D721Med (cell line): ENCODE measurements at regions not wholly inside any gene's neighbourhood (a gene's known extent, or its start where the extent isn't known, plus 50 kb on each side); places are given as distances from the start of the nearest gene placed in this dataset.
A peak's percentile ranks its signal among the peaks of the same experiment; 100 is the strongest.

Experiments
- DNase-seq: peaks from one replicate; pipeline ENCODE4 v3.0.0; 2011; ENCODE audit warnings: low spot score; ENCODE audit not compliant: insufficient read length
- FAIRE-seq: peaks from 2 replicates; lab custom pipeline; 2011; peaks lifted over from hg19 to GRCh38; lab: Jason Lieb, UNC
- TF ChIP-seq, protein P1 (sequence below): IDR thresholded peaks from 2 replicates; pipeline ENCODE4 v1.5.1; 2012; ENCODE audit warnings: mild to moderate bottlenecking, control low read depth; ENCODE audit not compliant: insufficient read depth; ENCODE audit errors: missing control alignments

DNA sequence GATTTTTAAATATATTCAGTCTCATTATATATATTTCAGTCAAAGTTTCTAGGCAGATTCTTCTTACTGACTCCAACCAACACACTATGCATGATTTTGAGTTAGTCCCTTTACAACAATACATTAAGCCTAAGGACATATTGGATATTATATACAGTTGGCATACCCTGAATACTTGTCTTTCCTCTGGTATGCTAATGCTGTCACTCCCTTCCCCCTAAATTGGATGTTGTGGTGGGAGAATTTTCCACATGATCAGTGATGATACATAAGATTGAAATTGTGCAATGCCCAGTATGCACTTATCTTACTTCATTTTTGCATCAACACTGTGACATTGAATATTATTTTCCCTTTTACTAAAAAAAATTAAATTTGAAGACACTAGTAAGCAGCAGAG, 935.2 kb downstream of the PCDH7 start:
- TF ChIP-seq, protein P1, sequence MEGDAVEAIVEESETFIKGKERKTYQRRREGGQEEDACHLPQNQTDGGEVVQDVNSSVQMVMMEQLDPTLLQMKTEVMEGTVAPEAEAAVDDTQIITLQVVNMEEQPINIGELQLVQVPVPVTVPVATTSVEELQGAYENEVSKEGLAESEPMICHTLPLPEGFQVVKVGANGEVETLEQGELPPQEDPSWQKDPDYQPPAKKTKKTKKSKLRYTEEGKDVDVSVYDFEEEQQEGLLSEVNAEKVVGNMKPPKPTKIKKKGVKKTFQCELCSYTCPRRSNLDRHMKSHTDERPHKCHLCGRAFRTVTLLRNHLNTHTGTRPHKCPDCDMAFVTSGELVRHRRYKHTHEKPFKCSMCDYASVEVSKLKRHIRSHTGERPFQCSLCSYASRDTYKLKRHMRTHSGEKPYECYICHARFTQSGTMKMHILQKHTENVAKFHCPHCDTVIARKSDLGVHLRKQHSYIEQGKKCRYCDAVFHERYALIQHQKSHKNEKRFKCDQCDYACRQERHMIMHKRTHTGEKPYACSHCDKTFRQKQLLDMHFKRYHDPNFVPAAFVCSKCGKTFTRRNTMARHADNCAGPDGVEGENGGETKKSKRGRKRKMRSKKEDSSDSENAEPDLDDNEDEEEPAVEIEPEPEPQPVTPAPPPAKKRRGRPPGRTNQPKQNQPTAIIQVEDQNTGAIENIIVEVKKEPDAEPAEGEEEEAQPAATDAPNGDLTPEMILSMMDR: no peak
- DNase-seq: no peak
- no peak for FAIRE-seq

DNA sequence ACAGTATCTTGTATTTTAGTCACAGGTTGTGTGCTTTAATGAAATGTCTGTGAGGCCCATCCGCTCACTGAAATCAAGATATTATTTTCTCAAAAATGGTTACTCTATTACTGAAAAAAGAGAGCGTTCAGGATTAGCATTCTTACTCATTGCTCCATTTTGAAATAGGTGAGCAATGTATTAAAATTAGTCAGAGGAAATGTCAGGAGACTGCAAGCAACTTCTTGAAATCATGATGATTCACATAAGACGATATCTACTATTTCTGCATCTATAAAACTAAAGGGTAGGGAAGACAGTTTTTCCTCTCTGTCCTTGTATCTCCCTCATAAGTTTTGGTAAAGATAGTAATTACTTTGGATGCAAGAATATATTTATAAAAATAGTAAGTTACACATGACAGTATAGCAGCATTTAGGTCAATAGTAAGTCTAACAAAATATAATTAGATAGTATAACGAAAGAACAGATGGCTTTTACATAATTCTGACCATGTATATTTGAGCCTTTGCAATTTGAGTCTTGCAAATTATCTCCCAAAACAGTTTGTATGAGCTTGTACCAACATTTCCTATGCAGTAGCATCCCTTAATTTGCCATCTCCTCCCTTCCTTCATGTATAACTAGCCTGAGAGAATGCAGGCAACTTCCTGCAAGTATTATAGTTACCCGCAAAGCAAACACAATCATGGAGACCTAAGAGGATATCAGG, 937.8 kb downstream of the PCDH7 start:
- DNase-seq (no peak), FAIRE-seq (no peak)
- TF ChIP-seq, protein P1: no peak

GRCh38 chr4:31660916-31661315, 940.7 kb downstream of the PCDH7 start:
- no peak for FAIRE-seq
- TF ChIP-seq, protein P1: no peak
- DNase-seq: no peak

DNA sequence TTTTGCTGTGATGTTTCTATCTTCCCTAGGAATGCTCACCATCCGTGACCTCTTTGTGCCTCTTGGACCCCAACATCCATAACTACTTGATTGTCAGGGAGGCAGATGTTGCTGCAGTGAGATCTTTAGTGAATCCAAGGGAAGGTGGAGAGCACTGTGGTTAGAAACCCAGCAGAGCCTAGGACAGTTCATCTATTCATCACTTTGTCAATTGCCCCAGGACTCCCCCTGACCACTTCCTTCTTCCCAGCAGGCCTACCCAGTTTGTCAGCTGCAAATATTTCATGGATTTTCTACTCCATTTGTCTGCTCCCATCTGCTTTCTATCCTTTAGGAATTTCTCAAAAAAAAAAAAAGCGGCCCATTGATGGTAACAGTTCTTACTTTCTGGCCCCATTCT, 942.8 kb downstream of the PCDH7 start:
- no peak for FAIRE-seq
- DNase-seq: no peak

GRCh38 chr4:31667686-31668085, 947.5 kb downstream of the PCDH7 start:
- FAIRE-seq: no peak

More for the DNA sequence above, 942.8 kb downstream of the PCDH7 start:
- TF ChIP-seq, protein P1: no peak

DNA sequence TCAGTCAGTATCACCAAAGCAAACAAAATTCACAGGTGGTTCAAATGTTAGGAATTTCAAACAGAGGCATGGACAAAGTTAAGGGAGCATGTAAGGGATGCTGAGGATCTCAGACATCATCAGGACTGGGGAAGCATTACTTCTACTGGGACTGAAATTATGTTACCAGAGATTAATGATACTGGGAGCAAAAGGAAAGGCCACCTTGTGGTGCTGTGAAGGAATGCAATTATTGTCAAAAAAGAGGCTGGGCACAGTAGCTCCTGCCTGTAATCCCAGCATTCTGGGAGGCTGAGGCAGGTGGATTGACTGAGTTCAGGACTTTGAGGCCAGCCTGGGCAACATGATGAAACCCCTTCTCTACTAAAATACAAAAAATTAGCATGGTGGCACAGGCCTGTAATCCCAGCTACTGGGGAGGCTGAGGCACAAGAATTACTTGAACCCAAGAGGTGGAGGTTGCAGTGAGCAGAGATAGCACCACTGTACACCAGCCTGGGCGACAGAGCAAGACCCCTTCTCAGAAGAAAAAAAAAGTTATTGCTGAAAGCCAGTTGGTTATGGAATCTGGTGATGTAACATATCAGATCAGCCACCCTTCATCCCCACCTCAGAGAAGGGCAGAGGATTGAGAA, 954.3 kb downstream of the PCDH7 start:
- DNase-seq (no peak), FAIRE-seq (no peak)
- TF ChIP-seq, protein P1: peak; percentile 25

More at GRCh38 chr4:31667686-31668085, 947.5 kb downstream of the PCDH7 start:
- TF ChIP-seq, protein P1: no peak
- no peak for DNase-seq

DNA sequence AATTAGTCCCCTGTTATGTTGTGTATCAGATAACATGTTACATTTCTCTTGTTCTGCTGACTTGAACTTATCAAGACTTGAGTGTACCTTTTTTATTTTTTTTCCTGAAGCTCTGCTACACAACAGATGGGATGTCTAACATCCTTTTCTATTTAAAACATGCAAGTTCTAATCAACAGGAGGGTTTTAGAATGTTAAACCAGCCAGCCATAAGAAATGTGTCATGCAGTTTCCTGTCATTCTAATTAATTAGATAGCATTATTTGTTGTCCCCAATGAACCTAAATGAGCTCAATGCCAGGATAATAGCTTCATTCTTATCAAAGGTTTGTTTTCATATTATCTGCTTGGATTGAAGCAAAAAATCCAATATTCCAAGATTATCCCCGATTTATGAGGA, 958.2 kb downstream of the PCDH7 start:
- TF ChIP-seq, protein P1: no peak
- no peak for FAIRE-seq

More for the DNA sequence above, 958.2 kb downstream of the PCDH7 start:
- DNase-seq: no peak
